GM21390 (cell line): ENCODE measurements at regions not wholly inside any gene's neighbourhood (a gene's known extent, or its start where the extent isn't known, plus 50 kb on each side); places are given as distances from the start of the nearest gene placed in this dataset.

Experiments used
- ATAC-seq: cut with Tn5 transposase; IDR thresholded peaks from one replicate; pipeline ENCODE4 v1.9.1; 2021; ENCODE audit not compliant: unreplicated experiment

DNA sequence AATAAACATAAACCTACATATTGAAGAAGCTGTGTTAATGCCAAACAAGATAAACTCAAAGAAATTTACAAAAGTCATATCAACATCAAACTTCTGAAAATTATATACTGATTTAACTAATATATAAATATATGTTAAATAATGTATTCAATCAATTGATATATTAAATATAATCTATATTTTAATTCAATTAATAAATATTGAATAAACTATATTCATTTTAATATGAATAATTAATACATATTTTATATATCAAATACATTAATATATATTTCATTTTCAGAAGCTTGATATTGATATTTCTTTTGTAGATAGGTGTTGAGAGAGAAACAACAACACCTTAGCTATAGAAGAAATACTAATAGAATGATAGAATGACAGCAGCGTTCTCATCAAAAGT lies 768.1 kb downstream of the MECOM start:
- no peak for ATAC-seq

DNA sequence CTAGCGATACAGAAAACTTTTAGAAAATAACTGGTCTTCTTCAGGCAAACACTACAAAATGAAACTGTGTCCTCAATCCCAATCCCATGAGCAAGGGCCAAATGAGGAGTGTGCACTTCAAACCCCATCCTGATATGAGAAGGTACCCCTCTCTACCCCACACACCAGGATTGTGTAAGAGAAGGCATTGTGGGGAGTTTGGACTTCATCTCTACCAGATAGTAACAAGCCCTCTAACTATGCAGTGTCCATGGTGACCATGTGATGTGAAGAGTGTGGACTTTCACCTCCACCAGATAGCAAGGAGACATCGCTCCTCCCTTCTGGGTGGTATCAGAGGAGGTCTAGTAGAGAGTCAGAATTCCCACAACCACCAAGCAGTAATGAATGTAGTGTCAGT lies 769.3 kb downstream of the MECOM start:
- ATAC-seq, result no peak

DNA sequence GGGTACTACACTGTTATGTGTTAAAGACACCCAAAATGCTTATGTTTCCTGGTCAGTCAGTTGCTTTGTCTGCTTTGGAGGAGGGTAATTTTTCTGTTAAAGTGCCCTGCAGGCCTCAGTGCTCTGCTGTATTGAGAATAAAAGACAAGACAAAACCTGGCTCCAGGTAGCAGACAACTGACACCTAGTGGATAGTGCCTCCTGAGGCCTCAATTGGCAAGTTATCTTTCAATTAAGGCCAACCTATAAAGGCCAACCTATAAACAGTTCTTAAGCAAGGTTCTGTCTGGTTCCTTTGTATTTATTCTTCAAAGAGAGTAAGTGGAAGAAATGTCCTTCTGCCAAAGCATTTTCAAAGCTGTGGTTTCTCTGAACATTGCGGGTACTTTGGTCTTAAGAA lies 773.8 kb downstream of the MECOM start:
- no peak for ATAC-seq

DNA sequence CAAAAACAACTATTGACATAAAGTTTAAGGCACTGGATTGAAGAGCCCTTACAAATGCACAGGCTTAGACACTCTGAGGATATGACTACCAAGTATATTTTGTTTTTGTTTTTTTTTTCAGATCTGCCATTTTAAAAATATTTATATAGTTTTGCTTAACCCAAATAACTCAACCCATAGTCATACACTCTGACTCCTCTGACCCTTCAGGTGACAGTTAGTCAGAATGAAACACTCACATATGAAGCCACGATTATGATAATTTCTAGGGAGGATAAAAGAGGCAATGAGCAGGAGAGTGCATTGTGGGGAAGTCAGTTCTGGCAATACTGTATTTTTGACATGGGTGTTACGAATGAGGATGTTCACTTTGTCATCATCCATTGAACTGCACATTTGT lies 774.7 kb downstream of the MECOM start:
- ATAC-seq, result no peak

DNA sequence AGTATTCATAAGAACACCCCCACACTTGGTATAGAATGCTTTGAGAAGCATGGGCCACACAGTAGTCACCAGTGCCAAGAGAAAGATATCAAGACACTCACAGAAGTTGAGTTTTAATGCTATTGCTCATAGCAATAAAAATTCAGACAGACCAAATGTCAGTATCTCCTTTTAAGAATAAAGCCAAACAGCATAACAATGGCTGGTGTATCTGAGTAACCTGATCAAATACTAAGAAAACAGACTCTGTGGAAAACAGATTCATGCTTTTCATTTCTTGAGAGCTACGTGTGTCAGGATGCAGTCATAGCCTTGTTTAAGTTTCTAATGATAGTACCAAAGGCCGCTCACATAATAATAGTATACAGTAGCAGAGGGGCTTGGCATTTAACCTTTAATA lies 778.5 kb downstream of the MECOM start:
- ATAC-seq, result no peak

DNA sequence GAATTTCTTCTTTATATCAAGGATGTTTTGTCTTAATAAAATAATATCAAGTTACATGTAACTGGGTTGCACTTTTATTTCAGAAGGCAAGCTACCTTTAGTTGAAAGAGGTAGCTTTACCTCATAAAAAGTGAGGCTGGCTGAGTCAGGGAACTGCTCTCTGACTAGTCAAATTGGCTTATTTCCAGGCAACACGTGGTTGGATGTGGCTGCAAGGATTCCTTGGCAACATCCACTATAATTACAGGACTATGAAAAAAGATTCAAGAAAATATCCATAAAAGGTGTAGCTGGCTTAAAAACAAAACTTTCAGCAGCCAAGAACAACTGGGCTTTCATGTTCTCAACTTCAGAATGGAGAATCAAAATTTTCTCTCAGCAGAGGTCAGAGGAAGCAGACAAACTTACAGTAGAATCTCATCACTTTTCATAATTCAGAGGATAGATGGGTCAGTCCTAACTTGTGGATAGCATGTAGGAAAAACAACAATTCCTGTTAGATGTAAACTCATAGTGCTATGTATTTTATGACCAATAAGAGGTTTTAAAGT lies 779.1 kb downstream of the MECOM start:
- ATAC-seq, result no peak

DNA sequence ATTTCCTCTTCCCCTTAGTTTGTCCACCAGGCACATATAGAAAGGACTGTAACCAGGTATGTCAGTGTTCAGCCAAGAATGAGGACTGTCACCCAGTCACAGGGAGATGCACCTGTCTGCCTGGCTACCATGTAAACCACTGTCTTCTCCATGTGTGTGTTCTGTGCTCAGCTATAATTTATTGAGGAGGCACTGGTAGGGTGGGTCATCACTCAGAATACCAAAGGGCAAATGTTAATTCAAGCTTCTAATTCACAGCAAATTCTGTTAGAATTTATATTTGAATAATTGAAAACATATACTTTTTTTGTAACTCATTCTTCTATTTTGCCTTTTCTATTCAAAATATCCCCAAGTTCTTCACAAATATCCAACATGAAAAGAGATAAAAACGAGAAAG lies 780.4 kb downstream of the MECOM start:
- ATAC-seq, result no peak

DNA sequence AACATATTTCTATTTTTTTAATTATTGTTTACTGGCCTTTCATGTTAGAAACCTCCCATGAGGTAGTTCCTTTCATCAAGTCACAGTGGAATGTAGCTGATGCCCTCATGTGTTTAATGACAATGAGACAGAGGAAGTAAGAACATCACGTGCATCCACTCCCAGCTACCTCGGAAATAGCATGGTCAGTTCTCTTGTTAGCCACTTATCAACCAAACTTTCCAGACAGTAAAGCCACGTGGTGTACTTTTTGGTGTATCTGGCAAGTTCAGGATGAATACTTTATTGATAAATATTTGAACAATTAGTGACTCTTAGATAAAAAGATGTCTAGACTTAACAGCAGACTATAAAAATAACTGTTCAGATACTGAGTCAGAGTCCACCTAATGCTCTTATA lies 781.7 kb downstream of the MECOM start:
- no peak for ATAC-seq

DNA sequence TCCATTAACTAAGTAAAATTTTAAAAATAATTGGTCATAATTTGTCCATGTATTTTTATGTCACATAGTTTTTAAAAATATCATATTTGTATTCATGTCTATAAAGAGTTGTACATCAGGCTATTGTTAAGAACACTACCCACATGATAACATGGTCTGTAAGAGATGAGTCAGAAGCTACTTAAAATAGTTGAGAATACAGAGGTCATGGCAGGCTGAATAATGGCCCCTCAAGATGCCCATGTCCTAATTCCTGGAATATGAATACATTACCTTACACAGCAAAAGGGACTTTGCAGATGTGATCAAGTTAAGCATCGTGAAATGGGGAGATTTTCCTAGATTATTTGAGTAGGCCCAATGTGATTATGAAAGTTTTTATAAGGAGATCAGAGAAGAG lies 782.9 kb upstream of the GOLIM4 start:
- no peak for ATAC-seq

DNA sequence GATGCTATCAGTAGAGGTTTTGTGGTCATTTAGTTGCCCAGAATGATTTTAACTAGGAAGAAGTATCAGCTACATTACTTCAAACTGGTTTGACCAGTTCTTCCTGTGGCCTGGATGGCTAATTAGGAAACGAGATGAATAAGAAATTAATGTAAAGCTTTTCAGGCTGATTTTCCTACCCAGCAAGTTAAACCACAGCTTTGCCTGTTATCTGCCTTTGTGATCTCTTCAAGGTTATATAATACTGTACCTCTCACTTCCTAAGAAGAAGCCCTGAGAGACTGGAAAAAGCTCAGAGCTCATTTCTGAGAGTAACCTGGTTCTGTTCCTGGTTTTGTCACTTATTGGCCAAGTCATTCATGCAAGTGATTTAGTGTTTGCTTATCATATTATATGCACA lies 782.2 kb upstream of the GOLIM4 start:
- ATAC-seq, result no peak

DNA sequence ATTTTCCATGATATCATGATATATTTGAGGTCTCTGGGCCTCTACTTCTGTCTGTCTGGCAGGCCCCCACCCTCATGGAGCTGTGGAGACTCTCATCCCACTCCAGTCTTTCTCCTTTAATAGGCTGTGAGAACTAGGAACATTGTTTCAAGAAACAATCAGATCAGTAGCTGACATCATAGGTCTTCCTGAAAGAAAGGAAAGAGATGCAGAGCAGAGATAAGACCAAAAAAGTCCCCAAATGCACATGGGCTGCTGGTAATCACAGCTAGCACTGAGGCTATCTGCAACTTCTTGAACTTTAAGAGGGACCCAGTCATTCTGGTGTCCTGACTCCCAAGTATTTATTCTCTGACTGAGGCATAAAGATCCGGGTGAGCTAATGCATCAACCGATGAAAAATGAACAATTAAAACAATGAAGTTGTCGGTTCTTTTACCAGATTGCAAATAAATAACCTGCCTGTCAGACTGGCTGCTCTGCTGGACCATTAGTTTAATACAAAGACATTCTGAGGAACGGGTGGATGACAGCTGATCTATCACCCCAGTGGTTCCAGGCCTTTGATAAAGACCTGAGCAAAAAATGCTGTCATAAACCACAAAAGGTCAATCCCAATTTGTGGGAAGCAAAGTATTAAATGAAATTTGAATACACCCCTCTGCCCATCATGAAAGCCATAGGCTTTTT lies 780.8 kb upstream of the GOLIM4 start:
- ATAC-seq, result no peak

DNA sequence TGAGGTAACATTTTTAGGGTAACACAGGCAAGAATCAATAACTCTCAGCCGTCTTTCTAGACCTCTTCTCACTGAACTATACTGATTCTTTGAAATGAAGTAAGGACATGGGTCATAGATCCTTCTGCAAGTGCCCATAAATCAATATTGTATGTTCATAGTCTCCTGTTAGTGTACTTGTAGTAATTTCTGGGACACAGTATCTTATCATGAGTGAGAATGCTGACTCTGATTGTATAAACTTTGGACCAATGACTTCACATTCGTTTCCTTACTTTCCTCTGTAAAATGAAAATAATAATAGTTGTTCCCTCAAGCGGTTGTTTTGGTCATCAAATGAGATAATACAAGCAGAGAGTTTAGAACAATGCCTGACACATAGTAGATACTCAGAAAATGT lies 777.1 kb upstream of the GOLIM4 start:
- ATAC-seq, result no peak

DNA sequence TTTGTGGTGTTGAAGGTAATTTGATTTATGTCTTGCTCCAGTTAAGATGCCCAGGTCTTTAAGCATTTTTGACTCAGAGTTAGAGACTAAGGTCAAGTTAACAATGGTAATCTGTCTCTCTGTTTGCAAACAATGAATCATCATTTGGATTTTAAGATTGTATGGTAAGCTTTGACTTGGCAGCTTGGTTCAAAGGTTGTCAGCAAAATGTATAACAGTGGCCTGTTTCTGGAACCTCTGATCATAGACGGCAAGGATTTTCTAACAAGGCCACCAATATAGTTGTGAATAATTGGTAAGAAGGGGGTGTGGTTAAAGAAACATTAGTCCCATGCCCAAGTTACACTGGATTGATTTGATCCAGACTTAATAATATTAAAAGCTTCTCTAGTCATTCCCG lies 775.2 kb upstream of the GOLIM4 start:
- no peak for ATAC-seq

DNA sequence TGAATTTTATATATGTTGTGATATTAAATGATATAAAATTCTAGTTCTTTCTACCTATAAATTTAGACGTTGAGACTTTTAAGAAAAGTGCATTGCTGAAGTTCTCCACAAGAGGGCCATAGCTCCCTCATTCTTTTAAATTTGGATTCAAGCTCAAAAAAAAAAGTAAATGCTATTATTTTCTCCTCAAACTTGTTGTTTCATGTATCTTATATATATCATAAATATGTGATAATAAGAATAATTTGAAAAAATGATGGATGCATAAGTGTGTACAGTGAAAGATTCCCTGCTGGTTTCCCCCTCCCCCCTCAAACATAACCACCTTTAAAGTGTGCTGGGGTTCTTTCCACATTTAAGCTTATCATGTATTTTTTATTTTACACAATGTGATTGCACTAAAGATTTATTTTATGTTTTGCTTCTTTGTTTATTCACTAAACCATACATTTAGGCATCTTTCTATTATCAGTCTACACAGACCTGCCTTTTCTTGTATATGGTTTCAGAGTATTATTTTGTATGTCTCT lies 769.4 kb upstream of the GOLIM4 start:
- ATAC-seq, result no peak

DNA sequence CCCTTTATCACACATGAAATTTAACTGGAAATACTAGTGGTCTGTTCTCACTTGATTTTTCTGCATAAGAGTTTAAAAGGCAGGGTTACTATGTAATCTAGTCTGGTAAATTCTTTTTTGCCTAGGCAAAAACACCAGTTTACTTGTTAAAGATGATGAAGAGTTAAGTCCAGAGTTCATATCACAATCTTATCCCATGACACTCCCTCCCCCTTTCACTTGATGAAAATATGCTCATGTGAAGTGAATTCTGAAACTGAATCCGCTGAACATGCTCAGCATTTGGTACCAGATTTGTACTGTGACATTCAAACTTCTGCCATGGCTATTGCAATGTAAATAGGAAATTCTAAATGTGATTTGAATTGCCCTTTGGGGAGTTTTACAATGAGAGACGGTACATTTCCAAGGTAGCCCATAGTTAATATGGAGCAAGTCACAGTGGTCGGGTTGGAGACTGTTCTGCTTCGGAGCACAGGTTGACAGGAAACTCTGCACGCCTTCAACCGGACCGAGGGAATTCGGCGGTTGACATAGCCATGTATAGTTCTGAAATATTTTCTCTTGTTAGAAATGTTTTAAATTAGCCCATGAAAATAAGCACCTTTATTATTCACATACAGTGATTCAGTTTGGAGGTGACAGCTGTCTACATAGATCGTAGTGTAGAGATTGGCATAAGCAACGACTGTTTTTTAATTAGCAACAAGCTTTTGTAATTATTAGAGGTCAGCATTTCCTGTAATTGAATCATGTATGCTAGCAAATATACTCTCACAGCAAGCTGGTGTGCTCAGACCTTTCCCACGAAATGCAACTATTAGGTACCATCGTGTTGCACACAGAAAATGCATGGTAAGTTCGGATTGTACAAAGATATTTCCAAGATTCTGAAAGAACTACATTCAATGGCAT lies 768.6 kb upstream of the GOLIM4 start:
- no peak for ATAC-seq

DNA sequence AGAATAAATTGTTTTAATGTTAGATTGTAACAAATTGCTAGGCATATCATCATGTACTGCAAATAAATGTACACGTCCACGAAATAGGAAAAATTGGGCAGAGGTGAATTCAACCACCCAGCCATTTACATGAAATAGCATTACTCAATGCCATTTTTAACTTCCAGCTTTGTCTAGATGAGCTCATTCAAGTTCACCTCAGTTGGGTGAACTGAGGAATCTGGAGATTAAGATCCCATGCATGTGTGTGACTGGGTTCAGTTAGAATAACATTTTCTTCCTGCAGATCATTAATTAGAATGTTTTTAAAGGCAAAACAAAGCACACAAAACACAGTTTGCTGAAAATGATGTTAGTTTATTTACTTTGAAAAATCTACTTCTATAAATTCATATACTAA lies 767.8 kb upstream of the GOLIM4 start:
- no peak for ATAC-seq

DNA sequence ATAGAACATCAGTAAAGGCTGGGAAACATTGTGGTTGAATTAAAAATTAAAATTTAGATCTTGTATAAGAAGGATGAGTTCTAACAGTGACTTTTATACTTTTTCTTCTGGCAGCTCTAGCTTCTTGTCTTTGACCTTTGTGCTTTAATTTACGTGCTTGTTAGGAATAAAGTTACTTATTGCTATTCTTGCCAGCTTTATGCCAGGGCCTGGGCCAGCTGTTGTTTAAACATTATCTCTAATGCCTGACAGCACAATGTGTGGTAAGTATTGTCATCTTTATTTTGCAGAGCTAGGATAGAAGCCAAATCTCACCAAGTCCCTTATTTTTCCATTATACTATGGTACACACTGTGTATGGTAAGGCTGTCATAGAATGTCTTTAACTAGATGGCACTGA lies 766.7 kb upstream of the GOLIM4 start:
- ATAC-seq, result no peak

DNA sequence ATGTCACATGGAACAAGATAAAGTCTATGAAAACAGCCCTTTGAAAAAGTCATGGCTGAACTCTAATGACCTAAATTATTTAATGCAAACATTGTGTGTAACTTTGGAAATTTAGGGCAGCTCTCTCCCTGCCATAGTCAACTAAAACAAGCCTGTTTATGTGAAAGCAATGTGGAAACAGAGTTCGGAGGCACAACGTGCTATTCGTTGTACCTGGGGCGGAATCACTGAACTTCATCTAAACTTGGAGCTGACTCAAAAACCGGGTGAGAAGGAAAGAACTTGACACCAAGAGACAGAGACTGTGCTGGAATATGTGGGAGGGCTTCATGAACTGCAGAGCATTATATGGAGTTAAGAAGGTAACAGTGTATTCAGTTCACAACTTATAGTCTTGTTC lies 764.9 kb upstream of the GOLIM4 start:
- no peak for ATAC-seq

DNA sequence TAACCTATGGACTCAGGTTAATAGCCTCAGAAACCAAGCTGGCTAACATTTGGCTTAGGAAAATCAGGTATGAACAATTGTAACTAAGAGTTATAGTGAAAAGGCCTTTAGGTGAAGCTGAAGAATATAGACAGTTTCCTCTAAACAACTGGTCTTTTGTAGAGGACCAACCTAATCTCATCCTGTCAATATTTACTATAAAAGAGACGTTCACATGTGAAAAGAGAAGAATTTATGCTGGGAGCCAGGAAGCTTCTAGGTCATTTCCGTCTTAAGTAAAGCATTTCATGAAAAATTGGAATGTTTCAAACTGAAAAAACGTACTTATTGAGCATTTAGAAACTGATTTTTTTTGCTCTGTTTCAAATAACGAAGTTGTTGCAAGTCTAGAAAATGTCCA lies 764.3 kb upstream of the GOLIM4 start:
- ATAC-seq, result no peak

DNA sequence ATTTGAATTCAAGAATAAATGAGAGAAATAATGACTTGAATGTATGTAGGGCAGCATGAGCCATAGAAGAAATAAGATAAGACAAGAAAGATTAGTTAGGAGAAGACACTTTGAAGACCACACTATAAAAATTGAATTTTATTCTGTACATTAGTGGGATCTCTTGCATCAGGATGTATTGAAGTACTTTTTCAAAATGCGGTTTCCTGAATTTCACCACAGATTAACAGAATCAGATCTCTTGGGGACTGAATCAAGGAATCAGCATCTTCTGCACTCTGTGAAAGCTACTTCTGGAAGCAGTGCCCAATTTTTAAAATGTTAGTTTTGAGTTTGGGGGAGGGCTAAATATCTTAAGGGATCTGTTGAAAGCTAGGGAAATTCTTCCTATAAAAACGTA lies 763.9 kb upstream of the GOLIM4 start:
- no peak for ATAC-seq

DNA sequence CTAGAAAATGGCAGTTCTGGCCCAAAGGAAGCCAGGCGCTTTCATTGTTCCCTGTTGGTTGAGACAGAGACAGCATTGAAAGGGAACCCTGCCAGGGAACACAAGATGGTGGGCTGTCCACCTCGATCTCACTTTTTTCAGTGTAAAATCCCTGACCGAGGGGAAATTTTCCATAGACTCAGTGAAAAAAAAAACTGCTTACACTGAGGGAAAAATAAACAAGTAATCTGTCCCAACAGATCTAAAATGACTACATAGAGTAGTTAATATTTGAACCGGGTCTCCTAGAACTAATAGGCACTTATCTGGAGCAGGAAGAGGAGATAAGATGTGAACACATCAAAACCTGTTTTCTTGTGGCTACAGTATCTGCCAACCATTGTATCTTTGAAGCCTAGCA lies 763.4 kb upstream of the GOLIM4 start:
- ATAC-seq, result no peak

DNA sequence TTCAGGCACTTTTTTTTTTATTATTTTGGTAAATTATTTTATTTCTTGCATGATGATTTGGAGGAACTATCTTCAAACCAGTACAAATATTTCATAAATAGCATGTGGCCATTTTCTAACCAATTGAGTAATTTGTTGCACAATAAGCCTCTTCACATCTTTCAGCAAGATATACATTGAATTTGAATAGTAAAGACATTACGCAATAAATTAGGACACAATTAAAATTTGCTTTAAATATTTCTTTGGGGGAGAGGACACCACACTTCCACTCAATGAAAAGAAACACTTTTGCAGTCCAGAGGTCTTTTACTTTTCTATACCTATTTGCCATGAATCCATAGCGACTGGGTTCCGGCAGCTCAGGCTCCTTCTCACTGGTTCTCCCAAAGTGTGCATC lies 762.6 kb upstream of the GOLIM4 start:
- no peak for ATAC-seq
